ENCODE measurements at regions not wholly inside any gene's neighbourhood (a gene's known extent, or its start where the extent isn't known, plus 50 kb on each side); places are given as distances from the start of the nearest gene placed in this dataset.
A peak's percentile ranks its signal among the peaks of the same experiment; 100 is the strongest.
"Not testable (repeated sequence)": the region's sequence is repeated elsewhere in the genome, so short reads cannot be mapped to it uniquely, and the experiment has no call there.

DNA sequence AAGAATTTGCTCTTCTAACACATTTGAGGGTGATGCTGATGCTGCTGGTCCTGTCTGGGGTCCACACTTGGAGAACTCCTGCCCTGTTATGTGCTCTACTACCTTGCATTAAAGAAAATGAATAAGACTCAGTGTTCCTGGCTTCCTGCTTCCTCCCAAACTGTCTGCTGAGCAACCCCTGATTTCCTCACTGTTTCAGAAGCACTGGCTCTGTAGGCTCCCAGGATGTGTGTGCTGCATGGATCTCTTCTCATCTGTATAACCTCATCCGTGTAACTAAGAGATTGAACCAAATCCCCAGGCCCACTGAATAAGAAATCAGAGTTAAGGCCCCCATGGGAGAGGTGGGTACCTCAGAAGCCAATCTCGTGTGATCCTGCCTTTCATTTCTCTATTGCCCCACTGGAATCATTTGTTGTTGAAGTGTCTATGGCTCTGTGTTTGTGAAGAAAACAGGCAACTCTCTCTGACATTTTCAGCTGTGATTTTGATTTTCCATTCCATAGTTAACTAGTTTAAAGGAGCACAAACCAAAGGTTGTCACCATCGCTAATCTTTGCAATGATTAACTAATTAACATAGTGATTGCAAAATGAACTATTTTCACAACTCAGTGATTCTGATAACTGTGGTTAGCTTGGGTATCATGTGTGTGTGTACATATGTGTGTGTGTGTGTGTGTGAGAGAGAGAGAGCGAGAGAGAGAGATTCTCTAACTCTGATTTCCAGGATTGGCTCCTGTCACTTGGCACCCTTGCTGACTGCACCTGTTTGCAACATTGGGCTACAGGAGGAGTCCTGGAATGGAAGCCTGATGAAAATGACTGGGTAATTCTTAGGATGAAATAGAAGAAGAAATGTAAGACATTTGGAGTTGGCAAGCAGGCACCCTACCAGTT lies 196.2 kb downstream of the SLC38A4 start:
- no peak for DNase-seq (ENCODE audit: low read depth in 4 of 4, low spot score in 2 of 4)

DNA sequence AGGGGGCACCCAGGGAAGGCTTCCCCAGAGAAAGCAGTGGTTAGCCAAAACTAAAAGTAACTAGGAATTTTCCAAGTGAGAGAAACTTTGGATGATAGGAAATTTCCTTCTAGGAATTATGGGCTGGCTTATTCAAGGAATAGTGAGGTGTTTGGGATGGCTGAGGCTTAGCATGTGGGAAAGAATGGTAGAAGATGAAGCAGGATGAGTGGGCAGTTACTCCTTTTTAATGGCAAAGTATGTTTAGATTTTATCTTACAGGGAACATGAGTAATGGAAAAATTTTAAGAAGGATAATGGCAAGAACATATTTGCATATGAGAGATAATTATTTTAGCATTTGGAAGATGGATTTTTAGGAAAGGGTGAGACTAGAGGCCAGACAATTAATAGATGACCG lies 197.6 kb downstream of the SLC38A4 start:
- DNase-seq (ENCODE audit: low read depth in 4 of 4, low spot score in 2 of 4) = no peak

DNA sequence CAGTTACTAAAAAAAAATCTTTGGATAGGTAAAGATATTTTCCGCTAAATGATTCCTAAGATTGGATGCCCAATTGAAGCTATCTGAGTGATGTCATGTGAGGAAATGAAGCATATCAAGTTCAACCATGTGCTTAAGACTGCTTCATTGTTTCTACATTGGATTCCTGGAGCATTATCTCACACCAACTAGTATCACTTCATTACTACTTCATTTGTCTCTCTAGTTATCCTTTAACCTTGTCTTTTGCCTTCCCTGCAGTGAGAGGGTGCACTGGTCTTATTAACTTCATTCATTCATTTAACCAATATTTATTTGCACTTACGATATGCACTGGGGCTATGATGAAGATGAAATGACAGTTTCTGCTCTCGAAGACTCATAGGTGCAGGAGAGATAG lies 198.1 kb downstream of the SLC38A4 start:
- no peak for DNase-seq (ENCODE audit: low read depth in 4 of 4, low spot score in 2 of 4)

DNA sequence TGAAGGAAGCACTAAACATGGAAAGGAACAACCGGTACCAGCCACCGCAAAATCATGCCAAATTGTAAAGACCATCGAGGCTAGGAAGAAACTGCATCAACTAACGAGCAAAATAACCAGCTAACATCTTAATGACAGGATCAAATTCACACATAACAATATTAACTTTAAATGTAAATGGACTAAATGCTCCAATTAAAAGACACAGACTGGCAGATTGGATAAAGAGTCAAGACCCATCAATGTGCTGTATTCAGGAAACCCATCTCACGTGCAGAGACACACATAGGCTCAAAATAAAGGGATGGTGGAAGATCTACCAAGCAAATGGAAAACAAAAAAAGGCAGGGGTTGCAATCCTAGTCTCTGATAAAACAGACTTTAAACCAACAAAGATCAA lies 206.3 kb downstream of the SLC38A4 start:
- not testable (repeated sequence) for DNase-seq (ENCODE audit: low read depth in 4 of 4, low spot score in 2 of 4)

DNA sequence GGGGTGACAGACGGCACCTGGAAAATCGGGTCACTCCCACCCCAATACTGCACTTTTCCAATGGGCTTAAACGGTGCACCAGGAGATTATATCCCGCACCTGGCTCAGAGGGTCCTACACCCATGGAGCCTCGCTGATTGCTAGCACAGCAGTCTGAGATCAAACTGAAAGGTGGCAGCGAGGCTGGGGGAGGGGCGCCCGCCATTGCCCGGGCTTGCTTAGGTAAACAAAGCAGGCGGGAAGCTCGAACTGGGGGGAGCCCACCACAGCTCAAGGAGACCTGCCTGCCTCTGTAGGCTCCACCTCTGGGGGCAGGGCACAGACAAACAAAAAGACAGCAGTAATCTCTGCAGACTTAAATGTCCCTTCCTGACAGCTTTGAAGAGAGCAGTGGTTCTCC lies 208.1 kb downstream of the SLC38A4 start:
- DNase-seq (ENCODE audit: low read depth in 4 of 4, low spot score in 2 of 4) = not testable (repeated sequence)

DNA sequence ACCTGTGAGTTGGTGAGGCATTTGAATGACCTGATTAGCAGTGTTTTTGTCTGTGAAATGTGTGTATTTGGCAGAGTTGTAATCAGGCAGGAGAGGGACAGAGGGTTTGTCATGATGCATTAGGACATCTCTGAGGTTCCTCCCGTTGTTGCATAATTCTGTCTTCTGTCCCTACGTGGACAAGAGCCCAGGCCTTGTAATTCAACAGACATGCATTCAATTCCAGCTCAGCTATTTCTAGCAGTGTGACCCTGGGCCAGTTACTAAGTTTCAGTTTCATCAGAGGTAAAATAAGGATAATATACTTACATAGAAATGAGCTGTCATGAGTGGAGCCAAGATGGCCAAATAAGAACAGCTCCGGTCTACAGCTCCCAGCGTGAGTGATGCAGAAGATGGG lies 208.6 kb downstream of the SLC38A4 start:
- no peak for DNase-seq (ENCODE audit: low read depth in 4 of 4, low spot score in 2 of 4)

DNA sequence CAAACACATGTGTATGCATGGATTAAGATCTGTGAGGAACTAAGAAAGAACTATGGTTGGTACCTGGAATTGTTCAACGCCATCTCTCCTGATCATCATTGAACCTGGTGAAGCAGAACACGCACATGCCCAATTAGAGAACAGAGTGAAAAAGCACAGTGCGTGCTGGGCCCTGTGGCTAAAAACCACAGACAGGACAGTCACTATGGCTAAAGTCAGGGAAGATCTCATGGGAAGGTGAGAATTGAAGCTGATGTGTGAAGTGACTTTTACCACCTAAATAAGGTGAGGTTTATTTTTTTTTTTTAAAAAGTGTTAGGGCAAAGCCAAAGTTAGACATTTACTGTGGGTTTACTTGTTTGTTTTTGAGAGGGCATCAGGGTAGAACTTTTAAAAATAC lies 215.0 kb downstream of the SLC38A4 start:
- DNase-seq (ENCODE audit: low read depth in 4 of 4, low spot score in 2 of 4) = no peak

DNA sequence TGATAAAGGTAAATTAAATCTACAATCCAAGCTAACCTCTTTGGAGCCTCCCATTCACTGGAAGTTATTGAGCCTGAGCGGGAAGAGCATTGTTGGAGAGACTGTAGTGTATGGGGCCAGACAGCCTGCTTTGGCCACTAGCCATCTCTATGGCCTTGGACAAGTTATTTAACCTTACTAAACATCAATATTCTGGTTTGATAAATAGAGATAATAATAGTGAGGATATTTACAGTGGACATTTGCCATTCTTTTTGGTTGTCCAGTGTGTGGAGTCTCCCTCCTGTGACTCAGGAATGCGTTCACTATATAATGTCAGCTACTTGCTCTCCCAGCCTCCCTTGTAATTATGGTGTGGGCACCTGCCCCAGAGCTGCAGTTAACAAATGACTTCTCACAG lies 216.1 kb downstream of the SLC38A4 start:
- no peak for DNase-seq (ENCODE audit: low read depth in 4 of 4, low spot score in 2 of 4)

DNA sequence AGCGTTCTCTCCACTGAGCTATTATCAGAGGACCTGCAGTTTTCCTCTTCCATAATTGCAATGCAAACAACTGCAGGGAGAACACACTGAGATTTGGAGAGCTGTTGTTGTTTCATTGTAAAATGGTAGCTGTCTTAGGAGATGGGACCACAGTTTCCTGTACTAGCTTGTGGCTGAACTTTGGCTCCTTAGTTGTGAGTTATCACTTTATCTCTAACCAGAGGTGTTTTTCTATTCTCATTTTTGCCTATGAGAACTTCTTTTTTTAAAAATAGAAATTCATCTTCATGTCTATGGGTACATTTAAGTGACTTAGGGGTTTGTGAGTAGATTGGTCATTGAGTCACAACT lies 216.5 kb downstream of the SLC38A4 start:
- DNase-seq (ENCODE audit: low read depth in 4 of 4, low spot score in 2 of 4) = no peak

DNA sequence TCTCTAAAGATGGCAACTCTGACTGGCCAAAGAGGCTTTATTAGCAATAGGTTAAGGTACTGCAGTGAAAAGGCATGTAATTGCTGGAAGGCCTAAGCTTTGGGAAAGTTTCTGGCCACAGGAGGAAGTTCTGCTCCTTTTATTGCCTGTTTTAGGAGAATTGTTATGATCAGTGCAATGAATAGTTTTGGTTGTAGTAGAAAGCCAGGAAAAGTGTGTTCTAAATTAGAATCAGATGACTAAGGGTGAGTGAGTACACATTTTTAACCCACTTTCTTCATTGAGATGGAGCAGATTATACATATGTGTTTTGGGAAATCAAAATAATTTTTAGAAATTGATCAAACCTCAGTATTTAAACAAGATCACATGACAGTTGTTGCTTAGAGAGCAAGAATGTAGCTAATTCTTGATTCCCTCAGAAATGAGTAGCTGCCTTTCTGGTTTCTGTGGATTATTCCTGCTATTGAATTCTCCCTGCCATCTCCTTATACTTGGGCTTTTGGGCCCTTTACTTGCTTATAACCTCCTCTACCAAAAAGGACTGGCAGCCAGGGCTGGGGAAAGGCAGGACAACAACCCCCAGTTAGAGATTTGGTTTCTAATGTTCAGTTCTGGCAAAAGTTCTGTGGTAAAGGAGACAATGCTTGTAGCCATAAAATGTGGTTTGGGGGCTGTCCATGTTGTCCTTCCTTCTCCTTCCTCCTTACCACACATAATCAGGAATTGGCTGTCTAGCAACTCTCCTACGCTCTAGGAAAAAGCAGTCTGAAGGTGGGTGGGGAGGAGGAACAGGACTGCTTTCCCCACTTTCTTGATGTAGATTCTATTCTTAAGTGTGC lies 217.1 kb downstream of the SLC38A4 start:
- DNase-seq (ENCODE audit: low read depth in 4 of 4, low spot score in 2 of 4) = no peak

DNA sequence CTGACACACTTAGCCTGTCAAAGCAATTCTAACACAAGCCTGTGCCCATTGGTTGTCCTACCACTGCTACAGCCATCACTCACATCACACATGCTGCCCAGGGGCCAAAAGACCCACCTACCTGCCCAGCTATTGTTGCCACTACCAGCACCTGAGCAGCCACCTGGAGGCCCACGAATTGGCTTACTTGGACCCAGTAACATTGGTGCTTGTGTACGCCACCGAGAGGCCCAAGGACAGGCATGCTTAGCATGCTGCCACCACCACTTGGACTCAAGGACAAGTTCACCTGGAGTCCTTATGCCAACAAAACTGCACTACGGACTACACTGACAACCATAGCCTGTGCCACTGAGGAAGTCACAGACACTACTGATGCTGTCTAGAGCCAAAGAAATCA lies 221.1 kb downstream of the SLC38A4 start:
- no peak for DNase-seq (ENCODE audit: low read depth in 4 of 4, low spot score in 2 of 4)

DNA sequence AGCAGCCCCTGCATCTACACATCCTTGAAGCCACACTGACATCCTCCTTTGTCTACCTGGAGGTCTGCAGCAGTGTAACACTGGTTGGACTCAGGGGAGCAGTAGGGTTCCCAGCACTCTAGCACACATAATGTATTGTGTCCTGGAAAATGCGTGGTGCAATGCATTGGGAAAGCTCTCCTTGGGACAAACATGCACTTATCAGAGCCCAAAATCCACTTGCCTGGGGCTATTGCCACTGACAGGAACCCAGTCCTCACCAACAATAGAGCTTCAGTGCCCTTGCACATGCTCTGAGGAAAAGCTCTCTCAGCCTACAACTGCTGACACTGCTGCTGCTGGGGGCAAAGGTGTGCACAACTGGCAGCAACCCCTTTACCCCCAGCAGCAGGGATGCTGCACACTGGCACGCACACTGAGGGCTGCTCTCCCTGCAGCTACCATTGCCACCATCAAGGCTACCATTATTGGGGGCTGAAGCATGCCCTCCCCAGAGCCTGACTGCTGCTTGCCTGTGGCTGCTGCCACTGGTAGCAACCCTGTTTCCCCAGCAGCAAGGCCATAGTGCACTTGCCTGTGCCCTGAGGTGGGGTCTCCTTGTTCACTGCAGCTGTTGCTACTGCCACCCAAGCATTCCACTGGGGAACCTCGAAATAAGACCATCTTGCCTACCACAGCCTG lies 221.9 kb downstream of the SLC38A4 start:
- no peak for DNase-seq (ENCODE audit: low read depth in 4 of 4, low spot score in 2 of 4)

DNA sequence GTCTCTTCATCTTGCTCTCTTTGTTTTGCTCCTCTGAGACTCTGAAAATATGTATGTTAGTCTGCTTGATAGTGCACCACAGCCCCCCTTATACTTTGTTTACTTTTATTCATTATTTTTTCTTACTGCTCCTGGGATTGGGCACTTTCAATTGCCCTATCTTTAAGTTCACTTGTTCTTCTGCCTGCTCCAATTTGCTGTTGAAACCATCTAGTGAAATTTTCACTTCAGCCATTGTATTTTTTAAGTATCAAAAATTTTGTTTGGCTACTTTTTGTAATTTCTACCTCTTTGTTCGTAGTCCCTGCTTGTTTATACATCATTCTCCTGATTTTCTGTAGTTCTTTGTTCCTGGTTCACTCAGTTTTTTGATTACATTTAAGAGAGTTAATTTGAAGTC lies 223.3 kb downstream of the SLC38A4 start:
- DNase-seq (ENCODE audit: low read depth in 4 of 4, low spot score in 2 of 4) = no peak

DNA sequence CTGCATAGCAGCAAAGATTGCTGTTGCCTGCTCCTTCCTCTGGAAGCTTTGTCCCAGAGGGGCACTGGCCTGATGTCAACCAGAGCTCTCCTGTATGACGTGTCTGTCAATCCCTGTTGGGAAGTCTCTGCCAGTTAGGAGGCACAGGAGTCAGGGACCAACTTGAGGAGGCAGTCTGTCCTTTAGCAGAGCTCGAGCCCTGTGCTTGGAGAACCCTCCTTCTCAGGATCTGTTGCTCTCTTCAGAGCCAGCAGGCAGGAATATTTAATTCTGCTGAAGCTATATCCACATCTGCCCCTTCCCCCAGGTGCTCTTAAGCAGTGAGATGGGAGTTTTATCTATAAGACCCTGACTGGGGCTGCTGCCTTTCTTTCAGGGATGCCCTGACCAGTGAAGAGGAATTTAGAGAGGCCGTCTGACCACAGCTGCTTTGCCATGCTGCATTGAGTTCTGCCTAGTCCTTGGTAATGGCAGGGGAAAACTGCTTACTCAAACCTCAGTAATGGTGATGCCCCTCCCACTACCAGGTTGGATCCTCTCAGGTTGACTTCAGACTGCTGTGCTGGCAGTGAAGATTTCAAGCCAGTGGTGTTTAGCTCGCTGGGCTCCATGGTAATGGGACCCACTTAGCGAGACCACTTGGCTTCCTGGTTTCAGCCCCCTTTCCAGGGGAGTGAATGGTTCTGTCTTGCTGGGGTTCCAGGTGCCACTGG lies 218.6 kb upstream of the SLC38A2 start:
- no peak for DNase-seq (ENCODE audit: low read depth in 4 of 4, low spot score in 2 of 4)

DNA sequence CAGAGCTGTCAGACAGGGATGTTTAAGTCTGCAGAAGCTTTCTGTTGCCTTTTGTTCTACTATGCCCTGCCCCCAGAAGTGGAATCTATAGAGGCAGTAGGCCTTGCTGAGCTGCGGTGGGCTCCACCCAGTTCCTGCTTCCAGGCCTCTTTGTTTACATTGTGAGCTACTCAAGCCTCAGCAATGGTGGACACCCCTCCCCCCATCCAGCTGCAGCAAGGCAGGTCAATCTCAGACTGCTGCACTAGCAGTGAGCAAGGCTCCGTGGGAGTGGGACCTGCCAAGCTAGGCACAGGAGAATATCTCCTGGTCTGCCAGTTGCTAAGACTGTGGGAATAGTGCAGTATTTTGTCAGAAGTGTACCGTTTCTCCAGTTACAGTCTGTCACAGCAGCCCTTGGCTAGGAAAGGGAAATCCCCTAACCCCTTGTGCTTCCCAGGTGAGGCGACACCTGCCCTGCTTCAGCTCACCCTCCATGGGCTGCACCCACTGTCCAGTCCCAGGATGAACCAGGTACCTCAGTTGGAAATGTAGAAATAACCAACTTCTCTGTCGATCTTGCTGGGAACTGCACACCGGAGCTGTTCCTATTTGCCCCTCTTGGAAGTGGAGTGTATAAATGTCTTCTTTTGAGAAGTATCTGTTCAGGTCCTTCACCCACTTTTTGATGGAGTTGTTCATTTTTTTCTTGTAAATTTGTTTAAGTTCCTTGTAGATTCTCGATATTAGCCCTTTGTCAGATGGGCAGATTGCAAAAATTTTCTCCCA lies 213.5 kb upstream of the SLC38A2 start:
- DNase-seq (ENCODE audit: low read depth in 4 of 4, low spot score in 2 of 4) = peak in 1 of 4 donors; percentile 3

DNA sequence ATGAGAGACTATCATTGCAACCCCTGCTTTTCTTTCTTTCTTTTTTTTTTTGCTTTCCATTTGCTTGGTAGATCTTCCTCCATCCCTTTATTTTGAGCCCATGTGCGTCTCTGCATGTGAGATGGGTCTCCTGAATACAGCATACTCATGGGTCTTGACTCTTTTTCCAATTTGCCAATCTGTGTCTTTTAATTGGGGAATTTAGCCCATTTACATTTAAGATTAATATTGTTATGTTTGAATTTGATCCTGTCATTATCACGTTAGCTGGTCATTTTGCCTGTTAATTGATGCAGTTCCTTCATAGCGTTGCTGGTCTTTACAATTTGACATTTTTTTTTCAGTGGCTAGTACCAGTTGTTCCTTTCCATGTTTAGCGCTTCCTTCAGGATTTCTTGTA lies 211.5 kb upstream of the SLC38A2 start:
- not testable (repeated sequence) for DNase-seq (ENCODE audit: low read depth in 4 of 4, low spot score in 2 of 4)

DNA sequence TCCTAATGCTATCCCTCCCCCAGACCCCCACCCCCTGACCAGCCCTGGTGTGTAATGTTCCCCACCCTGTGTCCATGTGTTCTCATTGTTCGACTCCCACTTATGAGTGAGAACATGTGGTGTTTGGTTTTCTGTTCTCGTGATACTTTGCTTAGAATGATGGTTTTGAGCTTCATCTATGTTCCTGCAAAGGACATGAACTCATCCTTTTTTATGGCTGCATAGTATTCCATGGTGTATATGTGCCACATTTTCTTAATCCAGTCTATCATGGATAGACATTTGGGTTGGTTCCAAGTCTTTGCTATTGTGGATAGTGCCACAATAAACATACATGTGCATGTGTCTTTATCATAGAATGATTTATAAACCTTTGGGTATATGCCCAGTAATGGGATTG lies 209.4 kb upstream of the SLC38A2 start:
- not testable (repeated sequence) for DNase-seq (ENCODE audit: low read depth in 4 of 4, low spot score in 2 of 4)

DNA sequence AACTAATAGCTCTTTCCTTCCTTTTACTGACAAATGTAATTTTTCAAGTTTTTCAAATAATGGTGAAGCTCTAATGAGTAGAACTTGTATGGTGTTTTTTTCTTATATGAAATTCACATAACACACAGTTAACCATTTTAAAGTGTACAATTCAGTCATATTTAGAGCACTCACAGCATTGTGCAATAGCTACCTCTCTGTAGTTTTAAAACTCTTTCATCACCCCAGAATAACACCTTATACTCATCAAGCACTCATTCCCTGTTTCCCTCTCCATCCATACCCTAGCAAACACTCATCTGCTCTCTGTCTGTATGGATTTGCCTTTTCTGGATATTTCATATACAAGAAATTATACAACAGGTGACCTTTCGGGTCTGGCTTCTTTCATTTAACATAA lies 207.9 kb upstream of the SLC38A2 start:
- no peak for DNase-seq (ENCODE audit: low read depth in 4 of 4, low spot score in 2 of 4)

DNA sequence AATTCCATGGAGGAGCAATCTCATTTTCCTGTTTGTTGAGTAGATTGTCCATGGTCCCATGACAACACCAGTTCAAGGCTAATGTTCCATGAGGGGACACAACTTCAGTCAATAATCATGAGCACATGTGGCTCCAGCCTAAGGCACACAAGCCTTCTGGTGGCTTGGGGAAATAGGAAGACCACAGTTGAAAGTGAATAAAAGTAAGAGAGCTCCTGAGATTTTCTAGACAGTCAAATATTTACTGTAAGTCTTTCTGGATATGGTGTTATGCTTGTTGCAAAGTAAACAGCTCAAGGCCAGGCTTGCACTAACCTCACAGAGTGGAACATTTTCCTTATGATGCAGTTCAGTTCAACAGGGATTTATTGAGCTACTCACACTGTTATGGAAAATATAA lies 206.9 kb upstream of the SLC38A2 start:
- no peak for DNase-seq (ENCODE audit: low read depth in 4 of 4, low spot score in 2 of 4)
